Raji (cell line): ENCODE measurements at regions not wholly inside any gene's neighbourhood (a gene's known extent, or its start where the extent isn't known, plus 50 kb on each side); places are given as distances from the start of the nearest gene placed in this dataset.
A peak's percentile ranks its signal among the peaks of the same experiment; 100 is the strongest.

Source experiments
- POLR2A ChIP-seq: IDR thresholded peaks from 2 replicates; pipeline ENCODE4 v1.6.1; 2011; ENCODE audit warnings: low read depth, low read length, control low read depth; ENCODE audit not compliant: insufficient read depth

DNA sequence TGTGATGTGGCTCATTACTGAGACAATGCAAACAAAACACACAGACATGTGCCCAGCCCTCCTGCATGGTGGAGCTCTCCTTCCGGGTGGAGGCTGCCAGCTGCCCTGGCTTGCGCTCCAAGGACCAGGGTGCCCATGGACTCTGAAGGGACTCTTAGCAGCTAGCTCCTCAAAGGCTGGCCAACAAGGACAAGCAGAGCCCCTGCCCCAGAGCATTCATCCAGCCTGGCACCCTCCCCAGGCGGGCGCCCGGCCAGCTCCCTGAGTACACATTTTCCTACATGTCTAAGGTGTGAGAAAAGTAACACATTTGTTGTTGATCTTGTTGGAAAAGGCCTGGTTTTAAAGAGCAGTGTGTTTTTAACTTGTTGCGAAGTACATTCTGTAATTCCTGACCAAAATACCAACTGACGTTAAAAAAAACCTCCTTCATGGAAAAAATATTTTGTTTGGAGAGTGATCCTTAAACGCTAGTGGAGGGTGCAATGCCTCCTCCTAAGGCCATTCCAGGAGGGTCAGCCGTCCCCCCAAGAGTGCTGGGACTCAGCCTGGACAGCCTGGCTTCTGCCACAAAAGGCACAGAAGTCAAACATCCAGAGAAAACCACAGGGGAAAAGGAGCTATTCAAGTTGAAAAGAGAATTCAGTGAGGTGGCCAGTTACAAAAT, 86.9 kb downstream of the KLF15 start:
- TF ChIP-seq POLR2A = no peak

- TF ChIP-seq POLR2A = no peak
Observed at GRCh38 chr3:126269354-126269753, 87.9 kb downstream of the KLF15 start.

DNA sequence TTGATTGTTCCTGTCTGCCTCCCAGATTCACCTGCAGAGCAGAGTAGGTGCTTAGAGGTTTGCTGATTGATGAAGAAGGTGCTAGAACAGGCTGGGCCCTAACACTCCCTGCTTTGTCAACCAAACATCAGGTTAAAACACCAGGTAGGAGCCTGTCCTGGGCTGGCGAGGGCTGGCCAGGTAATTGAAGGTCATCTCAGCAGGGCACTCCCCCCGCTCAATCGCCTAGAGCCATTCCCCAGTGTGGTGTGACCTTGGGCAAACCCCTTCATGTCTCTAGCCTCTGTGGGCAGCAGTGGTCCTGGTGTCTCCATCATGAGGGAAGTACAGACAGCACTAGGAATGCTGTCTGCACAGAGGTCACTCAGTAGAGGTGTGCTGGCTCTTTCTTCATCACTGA, 88.3 kb downstream of the KLF15 start:
- TF ChIP-seq POLR2A = no peak

GRCh38 chr3:126267976-126268615, 87.7 kb upstream of the ALDH1L1 start:
- no peak for TF ChIP-seq POLR2A

GRCh38 chr3:126267169-126267975, 87.0 kb upstream of the ALDH1L1 start:
- no peak for TF ChIP-seq POLR2A

DNA sequence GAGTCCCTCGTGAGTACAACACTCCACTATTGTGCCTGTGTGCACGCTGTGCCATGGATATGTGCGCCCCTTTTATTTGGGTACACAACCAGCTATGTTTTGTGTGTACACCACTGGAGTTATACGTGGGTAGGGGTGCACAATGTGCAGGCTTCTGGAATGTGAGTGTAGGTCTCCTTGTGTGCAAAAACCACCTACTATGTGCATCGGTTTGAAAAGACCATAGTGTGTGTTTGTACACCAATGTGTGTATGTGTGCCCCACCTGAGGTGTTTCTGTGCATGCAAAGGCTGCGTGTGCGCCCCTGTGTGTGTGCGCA, 86.4 kb upstream of the ALDH1L1 start:
- TF ChIP-seq POLR2A = no peak

DNA sequence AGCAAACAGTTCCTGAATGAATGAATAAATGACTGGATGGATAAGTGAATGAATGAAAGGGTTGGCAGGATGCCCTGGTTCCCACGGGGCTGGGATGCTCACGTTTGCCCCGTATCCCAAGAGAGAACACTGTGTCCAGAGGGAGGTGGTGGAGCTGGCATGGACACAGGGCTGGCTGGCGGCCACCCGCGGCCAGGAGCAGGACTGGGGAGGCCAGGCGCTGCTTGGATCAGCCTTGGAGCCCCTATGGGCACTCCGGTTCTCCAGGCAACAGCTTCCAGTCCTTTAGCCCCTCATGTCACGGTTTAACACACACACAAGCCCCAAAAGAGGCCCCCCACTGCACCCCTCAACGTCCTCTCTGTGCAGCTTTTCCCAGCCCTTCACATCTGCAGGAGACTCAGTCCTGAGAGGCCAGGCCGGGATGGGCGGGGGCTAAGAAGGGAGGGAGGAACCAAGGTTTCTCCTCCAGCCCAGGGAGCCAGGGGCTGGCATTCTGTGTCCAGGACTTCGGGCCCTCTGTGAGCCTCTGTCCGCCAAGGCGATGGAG, 86.0 kb upstream of the ALDH1L1 start:
- no peak for TF ChIP-seq POLR2A

DNA sequence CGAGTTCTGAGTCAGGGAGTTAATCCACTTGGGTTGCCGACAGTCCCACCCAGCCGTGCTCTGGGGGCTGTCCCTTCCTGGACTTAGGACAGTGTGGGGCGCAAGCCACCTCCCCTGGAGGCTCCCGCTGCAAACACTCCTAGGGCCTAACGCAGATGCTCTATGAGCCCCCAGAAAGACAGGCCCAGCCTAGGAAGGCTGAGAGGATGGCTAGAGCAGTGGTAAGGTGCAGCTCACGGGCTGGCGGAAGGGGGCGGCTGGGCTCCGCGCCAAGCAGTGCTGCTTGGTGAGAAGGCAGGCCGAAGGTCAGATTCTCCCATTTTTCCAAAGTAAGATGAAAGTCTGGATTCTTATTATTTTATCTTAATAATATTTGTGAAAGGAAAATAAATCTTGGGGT, 84.6 kb upstream of the ALDH1L1 start:
- no peak for TF ChIP-seq POLR2A

DNA sequence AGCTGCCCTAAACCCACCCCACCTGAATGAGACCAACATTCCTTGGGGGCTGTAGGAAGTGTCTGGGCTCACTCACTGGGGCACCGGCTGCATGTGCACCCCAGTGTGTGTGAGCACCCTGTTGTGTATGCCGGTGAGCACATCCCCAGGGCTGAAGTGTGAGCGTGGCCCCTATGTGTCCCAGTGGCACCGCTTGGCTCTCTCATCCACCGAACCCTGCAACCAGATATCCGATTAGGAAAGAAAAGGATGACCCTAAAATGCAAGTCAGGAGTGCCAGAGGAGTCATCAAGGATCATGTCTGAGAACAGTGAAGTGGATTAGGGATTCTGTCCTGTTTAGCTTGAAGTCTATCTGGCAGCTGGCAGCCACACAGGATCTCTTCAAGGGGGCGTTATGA, 84.0 kb upstream of the ALDH1L1 start:
- TF ChIP-seq POLR2A = no peak

GRCh38 chr3:126263971-126264370, 83.6 kb upstream of the ALDH1L1 start:
- TF ChIP-seq POLR2A = no peak

GRCh38 chr3:126263539-126263938, 83.2 kb upstream of the ALDH1L1 start:
- TF ChIP-seq POLR2A = no peak

GRCh38 chr3:126262227-126262626, 81.8 kb upstream of the ALDH1L1 start:
- TF ChIP-seq POLR2A = no peak

GRCh38 chr3:126261037-126261436, 80.7 kb upstream of the ALDH1L1 start:
- 0 out of 2 replicates have a peak, but pooled peaks have one; percentile 22 for TF ChIP-seq POLR2A

DNA sequence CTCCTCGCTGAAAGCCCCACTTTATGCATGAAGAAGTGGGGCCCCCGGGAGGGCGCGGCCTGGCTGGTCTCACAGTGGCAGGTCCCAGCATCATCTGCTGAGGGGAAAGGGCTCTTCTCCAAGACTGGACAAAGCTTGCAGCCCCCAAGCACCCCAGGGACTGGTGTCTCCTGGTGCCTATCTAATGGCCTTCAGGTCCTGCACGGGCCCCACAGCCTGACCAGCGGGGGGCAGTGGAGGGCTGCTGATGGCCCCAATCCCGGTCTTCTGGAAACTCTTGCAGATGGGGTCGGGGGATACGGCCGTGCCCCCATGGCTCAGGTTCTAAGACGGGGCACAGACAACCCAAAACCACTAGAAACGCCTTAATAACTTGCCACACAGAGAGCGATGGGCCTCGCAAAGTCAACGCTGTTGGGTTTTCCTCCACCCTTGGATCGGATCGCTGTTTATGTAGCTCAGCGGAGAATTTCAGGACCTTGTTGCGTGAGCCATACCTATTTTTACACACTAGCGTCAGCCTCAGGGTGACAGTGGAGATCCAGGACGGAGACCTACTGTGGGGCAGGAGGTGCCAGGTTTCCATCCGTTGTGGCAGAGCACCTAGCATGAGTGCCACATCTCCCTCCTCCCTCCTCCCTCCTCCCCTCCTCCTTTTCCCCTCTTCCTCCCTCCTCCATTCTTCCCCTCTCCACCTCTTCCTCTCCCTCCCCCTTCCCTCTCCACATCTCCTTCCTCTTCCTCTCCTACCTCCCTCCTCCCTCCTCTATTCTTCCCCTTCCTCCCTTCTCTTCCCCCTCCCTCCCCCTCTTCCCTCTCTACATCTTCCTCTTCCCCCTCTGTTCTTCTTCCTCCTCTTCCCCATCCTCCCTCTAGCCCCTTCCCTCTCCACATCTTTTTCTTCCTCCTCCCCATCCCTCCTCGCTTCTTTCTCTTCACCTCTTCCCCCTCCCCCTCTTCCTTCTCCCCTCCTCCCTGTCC, 79.3 kb upstream of the ALDH1L1 start:
- no peak for TF ChIP-seq POLR2A

DNA sequence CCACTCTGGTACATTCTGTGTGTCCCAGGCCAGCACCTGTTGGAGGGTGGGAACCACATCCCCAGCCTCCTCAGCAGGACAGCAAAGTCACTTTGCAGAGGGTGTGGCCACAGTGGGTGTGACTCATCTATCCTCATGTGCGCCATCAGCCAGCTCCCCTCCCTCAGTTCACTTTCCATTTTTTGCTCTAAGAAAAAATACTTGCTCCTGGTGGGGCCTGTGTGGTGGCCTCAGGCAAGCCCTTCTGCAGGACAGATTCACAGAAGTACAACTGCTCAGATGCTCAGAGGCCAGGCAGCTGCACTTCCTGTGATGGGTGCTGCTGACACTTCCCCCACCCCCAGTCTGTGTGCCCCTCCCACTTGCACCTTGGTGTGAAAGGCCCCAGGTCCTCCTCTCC, 78.3 kb upstream of the ALDH1L1 start:
- TF ChIP-seq POLR2A = 0 out of 2 replicates have a peak, but pooled peaks have one; percentile 17

DNA sequence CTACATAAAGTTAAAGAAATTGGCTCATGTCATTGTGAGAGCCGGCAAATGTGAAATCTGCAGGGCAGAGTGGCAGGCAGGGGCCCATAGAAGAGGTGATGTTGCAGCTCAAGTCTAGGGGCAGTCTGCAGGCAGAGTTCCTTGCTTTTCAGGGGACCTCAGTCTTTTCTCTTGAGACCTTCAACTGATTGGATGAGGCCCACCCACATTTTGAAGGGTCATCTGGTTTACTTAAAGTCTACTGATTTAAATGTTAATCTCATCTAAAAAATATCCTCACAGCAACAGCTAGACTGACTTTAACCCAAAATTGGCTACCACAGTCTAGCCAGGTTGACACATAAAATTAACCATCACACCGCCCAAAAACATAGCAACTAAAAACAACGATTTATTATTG, 77.6 kb upstream of the ALDH1L1 start:
- no peak for TF ChIP-seq POLR2A
